ENCODE measurements at regions not wholly inside any gene's neighbourhood (a gene's known extent, or its start where the extent isn't known, plus 50 kb on each side); places are given as distances from the start of the nearest gene placed in this dataset.

DNA sequence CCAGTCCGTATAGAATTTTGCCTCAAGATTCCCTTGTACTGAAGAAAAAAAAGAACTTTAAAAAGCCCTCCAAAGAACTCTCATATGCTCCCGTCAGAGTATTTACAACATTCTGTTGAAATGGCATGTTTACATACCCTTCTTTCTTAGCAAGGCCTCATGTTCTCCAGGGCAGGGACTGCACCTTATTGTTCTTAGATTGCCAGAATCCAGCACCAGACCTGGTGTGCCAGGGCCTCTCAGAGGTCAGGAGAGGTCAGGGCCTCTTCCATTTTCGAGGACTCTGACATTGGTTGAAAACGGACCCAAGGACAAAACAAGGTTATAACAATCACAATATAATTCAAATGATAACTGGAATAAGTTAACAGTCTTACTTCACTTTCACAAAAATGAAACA is 78.2 kb downstream of the TNP1 start:
- no peak overlapping the region for H3K4me3 ChIP-seq (ENCODE audit: low read length)
- H2AFZ ChIP-seq (ENCODE audit: low read depth, low read length): no peak overlapping the region
- no peaks in the 10 kb centered on the region for H3K9me3 ChIP-seq (ENCODE audit: low read length)
- no peaks in the 10 kb centered on the region for H3K36me3 ChIP-seq (ENCODE audit: insufficient read depth, low read length)
- H3K79me2 ChIP-seq (replicated peaks; ENCODE audit: insufficient read depth, low read length): no peaks in the 10 kb centered on the region
- no peak overlapping the region for H3K9ac ChIP-seq (ENCODE audit: low read length)
- TF ChIP-seq EZH2 (IDR thresholded peaks at IDR 0.05; ENCODE audit: borderline replicate concordance, insufficient read depth, low read length, poor library complexity, severe bottlenecking): no peak
- TF ChIP-seq, protein P1, sequence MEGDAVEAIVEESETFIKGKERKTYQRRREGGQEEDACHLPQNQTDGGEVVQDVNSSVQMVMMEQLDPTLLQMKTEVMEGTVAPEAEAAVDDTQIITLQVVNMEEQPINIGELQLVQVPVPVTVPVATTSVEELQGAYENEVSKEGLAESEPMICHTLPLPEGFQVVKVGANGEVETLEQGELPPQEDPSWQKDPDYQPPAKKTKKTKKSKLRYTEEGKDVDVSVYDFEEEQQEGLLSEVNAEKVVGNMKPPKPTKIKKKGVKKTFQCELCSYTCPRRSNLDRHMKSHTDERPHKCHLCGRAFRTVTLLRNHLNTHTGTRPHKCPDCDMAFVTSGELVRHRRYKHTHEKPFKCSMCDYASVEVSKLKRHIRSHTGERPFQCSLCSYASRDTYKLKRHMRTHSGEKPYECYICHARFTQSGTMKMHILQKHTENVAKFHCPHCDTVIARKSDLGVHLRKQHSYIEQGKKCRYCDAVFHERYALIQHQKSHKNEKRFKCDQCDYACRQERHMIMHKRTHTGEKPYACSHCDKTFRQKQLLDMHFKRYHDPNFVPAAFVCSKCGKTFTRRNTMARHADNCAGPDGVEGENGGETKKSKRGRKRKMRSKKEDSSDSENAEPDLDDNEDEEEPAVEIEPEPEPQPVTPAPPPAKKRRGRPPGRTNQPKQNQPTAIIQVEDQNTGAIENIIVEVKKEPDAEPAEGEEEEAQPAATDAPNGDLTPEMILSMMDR (IDR thresholded peaks at IDR 0.05; ENCODE audit: poor library complexity, severe bottlenecking): no peak
- TF ChIP-seq POLR2AphosphoS5 (IDR thresholded peaks at IDR 0.05): no peak
- TF ChIP-seq SMC3 (conservative IDR thresholded peaks at IDR 0.05; ENCODE audit: poor library complexity): no peak
- no peak for TF ChIP-seq EP300 (conservative IDR thresholded peaks at IDR 0.05; ENCODE audit: poor library complexity, severe bottlenecking)
- TF ChIP-seq, protein P2, sequence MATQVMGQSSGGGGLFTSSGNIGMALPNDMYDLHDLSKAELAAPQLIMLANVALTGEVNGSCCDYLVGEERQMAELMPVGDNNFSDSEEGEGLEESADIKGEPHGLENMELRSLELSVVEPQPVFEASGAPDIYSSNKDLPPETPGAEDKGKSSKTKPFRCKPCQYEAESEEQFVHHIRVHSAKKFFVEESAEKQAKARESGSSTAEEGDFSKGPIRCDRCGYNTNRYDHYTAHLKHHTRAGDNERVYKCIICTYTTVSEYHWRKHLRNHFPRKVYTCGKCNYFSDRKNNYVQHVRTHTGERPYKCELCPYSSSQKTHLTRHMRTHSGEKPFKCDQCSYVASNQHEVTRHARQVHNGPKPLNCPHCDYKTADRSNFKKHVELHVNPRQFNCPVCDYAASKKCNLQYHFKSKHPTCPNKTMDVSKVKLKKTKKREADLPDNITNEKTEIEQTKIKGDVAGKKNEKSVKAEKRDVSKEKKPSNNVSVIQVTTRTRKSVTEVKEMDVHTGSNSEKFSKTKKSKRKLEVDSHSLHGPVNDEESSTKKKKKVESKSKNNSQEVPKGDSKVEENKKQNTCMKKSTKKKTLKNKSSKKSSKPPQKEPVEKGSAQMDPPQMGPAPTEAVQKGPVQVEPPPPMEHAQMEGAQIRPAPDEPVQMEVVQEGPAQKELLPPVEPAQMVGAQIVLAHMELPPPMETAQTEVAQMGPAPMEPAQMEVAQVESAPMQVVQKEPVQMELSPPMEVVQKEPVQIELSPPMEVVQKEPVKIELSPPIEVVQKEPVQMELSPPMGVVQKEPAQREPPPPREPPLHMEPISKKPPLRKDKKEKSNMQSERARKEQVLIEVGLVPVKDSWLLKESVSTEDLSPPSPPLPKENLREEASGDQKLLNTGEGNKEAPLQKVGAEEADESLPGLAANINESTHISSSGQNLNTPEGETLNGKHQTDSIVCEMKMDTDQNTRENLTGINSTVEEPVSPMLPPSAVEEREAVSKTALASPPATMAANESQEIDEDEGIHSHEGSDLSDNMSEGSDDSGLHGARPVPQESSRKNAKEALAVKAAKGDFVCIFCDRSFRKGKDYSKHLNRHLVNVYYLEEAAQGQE (IDR thresholded peaks at IDR 0.05; ENCODE audit: borderline replicate concordance): no peak
- no peak for TF ChIP-seq MXI1 (conservative IDR thresholded peaks at IDR 0.05; ENCODE audit: poor library complexity, severe bottlenecking)
- no peak for TF ChIP-seq RAD21 (conservative IDR thresholded peaks at IDR 0.05)
- TF ChIP-seq TAF1 (IDR thresholded peaks at IDR 0.05; ENCODE audit: low read depth): no peak
- H3K27ac ChIP-seq (ENCODE audit: low read length): no peak overlapping the region
- no peaks in the 10 kb centered on the region for H3F3A ChIP-seq (ENCODE audit: insufficient read depth, low read length, poor library complexity, severe bottlenecking)
- no peaks in the 10 kb centered on the region for H3K27me3 ChIP-seq (ENCODE audit: insufficient read depth, low read depth, low read length)
- H3K4me2 ChIP-seq (ENCODE audit: low read length): no peak overlapping the region
- no peaks in the 10 kb centered on the region for H4K20me1 ChIP-seq (ENCODE audit: insufficient read depth)
- H3K9me2 ChIP-seq (ENCODE audit: insufficient read depth, low read length): no peaks in the 10 kb centered on the region

DNA sequence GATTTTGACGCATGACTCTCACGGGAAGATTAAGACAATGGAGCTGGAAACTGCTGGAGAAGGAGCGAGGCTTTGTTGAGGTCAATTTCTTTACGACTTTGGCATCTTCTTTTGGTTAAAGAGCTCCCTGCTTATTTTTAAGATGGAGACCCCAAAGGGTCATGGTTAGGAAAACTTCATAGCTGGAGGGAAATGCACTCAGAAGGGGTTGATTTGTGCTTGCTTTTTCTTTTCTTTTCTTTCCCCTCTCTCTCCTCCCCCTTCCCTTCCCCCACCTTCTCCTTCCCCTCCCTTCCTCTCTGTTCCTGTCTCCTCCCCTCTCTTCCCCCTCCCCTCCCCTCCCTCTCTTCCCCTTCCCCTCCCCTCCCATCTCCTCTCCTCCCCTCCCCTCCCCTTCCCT is 79.0 kb downstream of the TNP1 start:
- H3F3A ChIP-seq (ENCODE audit: insufficient read depth, low read length, poor library complexity, severe bottlenecking): no peaks in the 10 kb centered on the region
- H3K36me3 ChIP-seq (ENCODE audit: insufficient read depth, low read length): no peaks in the 10 kb centered on the region
- no peak overlapping the region for H3K27ac ChIP-seq (ENCODE audit: low read length)
- H3K79me2 ChIP-seq (replicated peaks; ENCODE audit: insufficient read depth, low read length): no peaks in the 10 kb centered on the region
- H3K4me2 ChIP-seq (ENCODE audit: low read length): no peak overlapping the region
- TF ChIP-seq, protein P1 (IDR thresholded peaks at IDR 0.05; ENCODE audit: poor library complexity, severe bottlenecking): no peak
- TF ChIP-seq POLR2AphosphoS5 (IDR thresholded peaks at IDR 0.05): no peak
- TF ChIP-seq MXI1 (conservative IDR thresholded peaks at IDR 0.05; ENCODE audit: poor library complexity, severe bottlenecking): no peak
- TF ChIP-seq, protein P2 (IDR thresholded peaks at IDR 0.05; ENCODE audit: borderline replicate concordance): no peak
- no peak for TF ChIP-seq EP300 (conservative IDR thresholded peaks at IDR 0.05; ENCODE audit: poor library complexity, severe bottlenecking)
- no peak for TF ChIP-seq RAD21 (conservative IDR thresholded peaks at IDR 0.05)
- TF ChIP-seq SMC3 (conservative IDR thresholded peaks at IDR 0.05; ENCODE audit: poor library complexity): no peak
- no peak for TF ChIP-seq EZH2 (IDR thresholded peaks at IDR 0.05; ENCODE audit: borderline replicate concordance, insufficient read depth, low read length, poor library complexity, severe bottlenecking)
- TF ChIP-seq TAF1 (IDR thresholded peaks at IDR 0.05; ENCODE audit: low read depth): no peak
- no peaks in the 10 kb centered on the region for H3K9me2 ChIP-seq (ENCODE audit: insufficient read depth, low read length)
- H4K20me1 ChIP-seq (ENCODE audit: insufficient read depth): no peaks in the 10 kb centered on the region
- no peak overlapping the region for H3K4me3 ChIP-seq (ENCODE audit: low read length)
- H3K9ac ChIP-seq (ENCODE audit: low read length): no peak overlapping the region
- H3K9me3 ChIP-seq (ENCODE audit: low read length): no peaks in the 10 kb centered on the region
- H2AFZ ChIP-seq (ENCODE audit: low read depth, low read length): no peak overlapping the region
- no peaks in the 10 kb centered on the region for H3K27me3 ChIP-seq (ENCODE audit: insufficient read depth, low read depth, low read length)

Measured in neural cell (in vitro differentiated cells).